ENCODE measurements at regions not wholly inside any gene's neighbourhood (a gene's known extent, or its start where the extent isn't known, plus 50 kb on each side); places are given as distances from the start of the nearest gene placed in this dataset.

DNA sequence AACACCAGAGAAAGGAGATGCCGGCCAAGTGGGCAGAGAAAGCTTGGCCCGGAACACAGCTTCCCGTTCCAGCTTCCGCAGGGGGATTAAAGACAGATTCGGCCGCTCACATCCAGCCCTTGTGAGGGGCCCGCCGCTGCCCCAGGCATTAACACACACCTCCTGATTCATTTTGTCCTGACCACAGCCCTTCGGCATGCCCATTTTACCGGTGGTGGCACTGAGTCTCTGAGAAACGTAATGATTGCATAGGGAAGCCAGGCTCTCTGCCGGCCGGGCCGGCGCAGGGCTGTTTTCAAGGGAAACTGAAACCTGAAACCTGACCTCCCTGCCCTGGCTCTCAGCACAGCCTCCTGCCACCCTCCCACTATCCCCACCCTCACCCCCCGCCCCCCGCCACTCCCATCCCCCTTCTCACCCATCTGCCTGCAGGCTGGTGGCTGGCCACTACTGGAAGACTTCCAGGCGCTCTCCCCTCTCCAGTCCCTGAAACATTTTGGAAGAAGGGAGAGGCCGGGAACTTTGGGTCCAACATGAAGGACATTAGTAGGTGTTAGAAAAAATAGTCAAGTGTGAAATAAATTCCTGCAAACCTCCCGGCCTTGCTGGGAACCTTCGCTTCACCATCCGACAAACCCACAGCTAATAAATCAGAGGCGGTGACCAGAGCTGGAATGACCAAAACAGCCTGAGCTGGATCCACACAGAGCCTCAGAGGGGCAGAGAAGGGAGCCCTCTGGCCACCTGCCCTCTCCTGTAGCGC, 83.5 kb upstream of the CUX1 start (continued):
- TF ChIP-seq TBP (IDR thresholded peaks at IDR 0.05; ENCODE audit: low read depth, low read length) (no peak), FOSL1 (IDR thresholded peaks at IDR 0.05; ENCODE audit: insufficient read depth, low read depth, low read length) (no peak), TEAD4 (IDR thresholded peaks at IDR 0.05; ENCODE audit: low read depth, low read length) (no peak), SRF (IDR thresholded peaks at IDR 0.05; ENCODE audit: low read depth, low read length) (no peak), ASH2L (IDR thresholded peaks at IDR 0.05; ENCODE audit: low read length) (peak; percentile 49), BACH1 (IDR thresholded peaks at IDR 0.05; ENCODE audit: low read length) (no peak)
- TF ChIP-seq, protein P1, sequence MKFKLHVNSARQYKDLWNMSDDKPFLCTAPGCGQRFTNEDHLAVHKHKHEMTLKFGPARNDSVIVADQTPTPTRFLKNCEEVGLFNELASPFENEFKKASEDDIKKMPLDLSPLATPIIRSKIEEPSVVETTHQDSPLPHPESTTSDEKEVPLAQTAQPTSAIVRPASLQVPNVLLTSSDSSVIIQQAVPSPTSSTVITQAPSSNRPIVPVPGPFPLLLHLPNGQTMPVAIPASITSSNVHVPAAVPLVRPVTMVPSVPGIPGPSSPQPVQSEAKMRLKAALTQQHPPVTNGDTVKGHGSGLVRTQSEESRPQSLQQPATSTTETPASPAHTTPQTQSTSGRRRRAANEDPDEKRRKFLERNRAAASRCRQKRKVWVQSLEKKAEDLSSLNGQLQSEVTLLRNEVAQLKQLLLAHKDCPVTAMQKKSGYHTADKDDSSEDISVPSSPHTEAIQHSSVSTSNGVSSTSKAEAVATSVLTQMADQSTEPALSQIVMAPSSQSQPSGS (IDR thresholded peaks at IDR 0.05; ENCODE audit: low read length): no peak
